ENCODE measurements at regions not wholly inside any gene's neighbourhood (a gene's known extent, or its start where the extent isn't known, plus 50 kb on each side); places are given as distances from the start of the nearest gene placed in this dataset.
A peak's percentile ranks its signal among the peaks of the same experiment; 100 is the strongest.

- TF ChIP-seq JUN (IDR thresholded peaks at IDR 0.05; ENCODE audit: borderline replicate concordance, low read depth, low read length) = 0 out of 2 replicates have a peak, but pooled peaks have one; percentile 36
- TF ChIP-seq JUN (CRISPR knock-in tag; IDR thresholded peaks at IDR 0.05; ENCODE audit: borderline replicate concordance) = no peak
- no peak for TF ChIP-seq ATF1 (CRISPR knock-in tag; IDR thresholded peaks at IDR 0.05)
- peak; percentile 60 for TF ChIP-seq ATF1 (tag; IDR thresholded peaks at IDR 0.05)
- TF ChIP-seq NFE2 (IDR thresholded peaks at IDR 0.05; ENCODE audit: low read depth) = peak; percentile 75
- peak; percentile 47; the same call in 1 of the 2 replicates for TF ChIP-seq SMARCA4 (IDR thresholded peaks at IDR 0.05)
- TF ChIP-seq USF2 (CRISPR knock-in tag; IDR thresholded peaks at IDR 0.05) = peak; percentile 31
- TF ChIP-seq KLF16 (IDR thresholded peaks at IDR 0.05) = no peak
- TF ChIP-seq ZNF766 (CRISPR knock-in tag; conservative IDR thresholded peaks at IDR 0.05) = 0 out of 2 replicates have a peak, but pooled peaks have one; percentile 17
- TF ChIP-seq L3MBTL2 (IDR thresholded peaks at IDR 0.05) = peak; percentile 81
- TF ChIP-seq C11orf30 (IDR thresholded peaks at IDR 0.05; ENCODE audit: low read depth) = peak; percentile 57
- TF ChIP-seq MAFF (IDR thresholded peaks at IDR 0.05; ENCODE audit: low read length) = peak; percentile 25; the same call in 1 of the 2 replicates
- TF ChIP-seq MLX (CRISPR knock-in tag; conservative IDR thresholded peaks at IDR 0.05) = no peak
- no peak for TF ChIP-seq ATF2 (CRISPR knock-in tag; IDR thresholded peaks at IDR 0.05)
- peak; percentile 80 for TF ChIP-seq MAFG (tag; conservative IDR thresholded peaks at IDR 0.05)
- TF ChIP-seq TRIM24 (IDR thresholded peaks at IDR 0.05) = peak; percentile 34 to 53; a peak in 2 of 4 replicates
- peak; percentile 81 for TF ChIP-seq CEBPB (tag; IDR thresholded peaks at IDR 0.05)
- TF ChIP-seq SFPQ (IDR thresholded peaks at IDR 0.05; ENCODE audit: low read depth, low read length) = no peak
- TF ChIP-seq JUND (IDR thresholded peaks at IDR 0.05; ENCODE audit: borderline replicate concordance, low read depth, low read length) = peak; percentile 77
- peak; percentile 86; the same call in 1 of the 3 replicates for TF ChIP-seq JUND (tag; IDR thresholded peaks at IDR 0.05; ENCODE audit: borderline replicate concordance, low read depth, low read length)
- TF ChIP-seq FOSL1 (tag; conservative IDR thresholded peaks at IDR 0.05) = peak; percentile 73
- no peak for TF ChIP-seq CEBPG (CRISPR knock-in tag; IDR thresholded peaks at IDR 0.05)
- peak; percentile 60 to 84; a peak in 3 of 4 replicates for TF ChIP-seq CEBPG (tag; conservative IDR thresholded peaks at IDR 0.05 in 1 of 2, IDR thresholded peaks at IDR 0.05 in 1 of 2)
- peak; percentile 16; the same call in 1 of the 2 replicates for TF ChIP-seq ARID1B (IDR thresholded peaks at IDR 0.05)
- no peak for TF ChIP-seq SP1 (CRISPR knock-in tag; IDR thresholded peaks at IDR 0.05)
- TF ChIP-seq BMI1 (IDR thresholded peaks at IDR 0.05; ENCODE audit: low read length) = no peak
- TF ChIP-seq TAL1 (IDR thresholded peaks at IDR 0.05) = no peak
Observed at GRCh38 chr2:129180124-129180716, 799.2 kb upstream of the RAB6C start (continued).
